Renal pelvis (tissue), 1 donor: ENCODE measurements at regions not wholly inside any gene's neighbourhood (a gene's known extent, or its start where the extent isn't known, plus 50 kb on each side); places are given as distances from the start of the nearest gene placed in this dataset.
"Not testable (repeated sequence)": the region's sequence is repeated elsewhere in the genome, so short reads cannot be mapped to it uniquely, and the experiment has no call there.

ENCODE experiments used
- DNase-seq: peaks from one replicate; pipeline ENCODE4 v3.0.0-alpha.2; 2013

DNA sequence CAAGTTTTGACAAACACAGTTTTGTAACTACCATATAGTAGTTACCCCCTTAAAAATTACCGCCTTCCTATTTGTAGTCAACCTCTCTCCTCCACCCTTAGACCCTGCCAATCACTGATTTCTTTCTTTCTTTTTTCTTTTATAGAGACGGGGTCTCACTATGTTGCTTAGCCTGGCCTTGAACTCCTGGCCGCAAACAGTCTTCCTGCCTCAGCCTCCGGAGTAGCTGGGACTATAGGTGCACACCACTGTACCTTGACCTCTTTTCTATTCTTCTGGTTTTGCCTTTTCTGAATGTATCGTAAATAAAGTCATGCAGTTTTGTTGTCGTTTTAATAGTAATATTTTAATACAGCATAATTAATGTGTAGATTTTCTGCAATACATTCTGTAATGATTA lies 460.3 kb downstream of the EPM2A start:
- no peak for DNase-seq

DNA sequence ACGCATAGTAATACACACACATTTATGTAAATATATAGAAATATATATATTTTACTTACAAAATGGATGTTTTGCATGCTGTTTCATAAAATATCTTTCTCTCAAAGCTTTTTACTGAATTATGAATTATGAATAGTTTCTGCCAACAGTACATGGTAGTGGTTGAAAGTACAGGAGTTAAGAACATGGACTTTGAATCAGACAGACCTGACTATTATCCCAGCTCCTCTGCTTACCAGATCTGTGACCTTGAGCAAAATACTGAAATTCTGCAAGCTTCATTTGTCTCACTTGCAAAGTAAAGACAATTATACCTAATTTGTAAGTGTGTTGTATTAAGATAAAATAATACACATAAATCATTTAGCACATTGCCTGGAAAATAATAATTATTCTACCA lies 459.5 kb downstream of the EPM2A start:
- DNase-seq = no peak

DNA sequence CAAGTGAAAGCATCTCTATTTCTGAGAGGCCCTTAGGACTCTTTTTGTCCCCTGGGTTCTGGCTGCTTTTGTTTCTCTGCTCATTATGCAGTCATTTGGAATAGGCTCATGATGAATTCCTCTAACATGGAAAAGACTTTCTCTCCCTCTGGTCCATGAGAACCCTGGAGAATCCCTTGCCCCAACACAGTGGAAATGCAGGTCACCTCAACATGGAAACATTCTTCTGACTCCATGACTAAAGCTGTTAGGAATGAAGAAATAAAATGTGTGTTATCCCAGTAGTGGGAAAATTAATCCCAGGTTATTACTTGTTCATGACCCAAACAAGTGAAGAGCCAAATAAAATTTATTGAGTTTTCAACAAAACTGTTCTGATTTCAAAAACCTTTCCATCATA lies 458.6 kb downstream of the EPM2A start:
- no peak for DNase-seq

DNA sequence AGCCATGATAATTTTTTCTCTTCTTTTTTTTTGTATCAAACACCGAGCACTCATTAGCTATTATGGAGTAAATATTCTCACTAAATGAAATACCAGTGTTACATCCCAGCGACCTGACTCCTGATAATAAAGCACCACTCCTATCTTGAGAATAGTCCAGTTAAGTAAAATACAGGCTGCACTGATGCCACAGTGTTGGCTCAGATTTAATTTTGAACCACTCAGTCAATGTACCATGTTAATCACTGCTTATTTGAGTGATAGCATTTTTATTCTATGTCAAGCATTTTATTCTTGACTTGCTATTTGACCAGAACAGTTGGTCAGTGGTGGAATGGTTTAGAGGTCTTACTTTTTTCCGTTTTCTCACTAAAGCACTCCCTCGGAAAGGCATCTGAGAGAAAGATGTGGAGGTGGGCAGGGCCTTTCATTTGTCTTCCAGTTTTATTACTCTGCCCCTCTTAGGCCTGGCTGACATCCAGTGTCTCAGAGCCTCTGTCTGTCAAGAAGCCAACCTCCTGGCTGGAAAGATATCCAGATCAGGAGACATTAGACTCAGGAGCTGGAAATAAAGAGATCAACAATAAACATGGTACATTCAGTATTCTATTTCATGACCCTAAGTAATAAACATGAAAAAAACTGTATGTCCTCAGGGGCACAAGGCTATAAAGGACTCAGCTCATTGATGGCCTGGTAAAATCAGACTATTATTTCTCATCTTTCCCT lies 457.8 kb downstream of the EPM2A start:
- DNase-seq = no peak

DNA sequence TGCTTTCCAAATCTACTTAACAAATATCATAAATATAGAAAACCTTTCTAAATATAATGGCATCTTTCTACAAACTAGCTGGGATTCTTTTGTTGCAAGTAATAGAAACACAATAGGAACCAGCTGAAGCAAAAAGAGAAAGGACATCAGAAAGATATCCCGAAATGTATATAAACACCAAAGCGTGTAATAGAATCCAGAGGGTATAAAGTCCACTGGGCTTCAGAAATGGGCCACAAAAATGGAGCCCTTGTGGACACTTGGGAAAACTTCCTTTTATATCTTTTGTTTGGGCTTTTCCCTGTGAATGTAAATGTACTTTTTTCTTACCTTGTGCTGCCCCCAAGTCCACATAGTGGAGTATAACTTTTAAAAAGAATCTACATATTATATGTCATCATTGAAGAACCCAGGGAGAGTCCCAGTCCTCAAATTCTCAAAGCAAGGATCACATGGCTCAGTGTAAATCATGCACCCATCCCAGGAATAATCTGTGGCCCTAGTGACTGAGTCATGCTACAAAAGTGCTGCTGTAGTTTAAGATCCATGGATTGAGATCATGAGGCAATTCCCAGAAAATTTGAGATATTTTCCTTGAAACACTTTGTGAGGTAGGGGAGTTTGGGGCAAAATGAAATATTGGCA lies 457.0 kb downstream of the EPM2A start:
- DNase-seq = no peak

DNA sequence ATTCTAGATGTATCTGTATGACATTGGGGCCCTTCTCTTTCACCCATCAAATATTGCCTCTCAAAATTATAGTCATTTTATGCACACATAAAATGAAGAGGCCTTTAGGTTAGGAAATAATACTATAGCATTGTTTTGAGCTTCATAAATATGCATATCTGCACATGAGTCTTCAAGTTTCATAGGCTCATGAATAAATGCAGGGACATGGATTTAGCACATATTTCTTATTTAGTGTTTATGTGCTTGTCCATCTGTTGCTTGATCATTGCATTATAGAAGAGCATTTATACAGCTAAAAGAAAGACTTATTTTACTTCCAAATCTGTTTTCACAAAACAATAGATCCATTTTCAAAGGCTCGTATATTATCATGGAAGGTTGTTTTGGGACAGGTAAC lies 455.8 kb downstream of the EPM2A start:
- DNase-seq = no peak

DNA sequence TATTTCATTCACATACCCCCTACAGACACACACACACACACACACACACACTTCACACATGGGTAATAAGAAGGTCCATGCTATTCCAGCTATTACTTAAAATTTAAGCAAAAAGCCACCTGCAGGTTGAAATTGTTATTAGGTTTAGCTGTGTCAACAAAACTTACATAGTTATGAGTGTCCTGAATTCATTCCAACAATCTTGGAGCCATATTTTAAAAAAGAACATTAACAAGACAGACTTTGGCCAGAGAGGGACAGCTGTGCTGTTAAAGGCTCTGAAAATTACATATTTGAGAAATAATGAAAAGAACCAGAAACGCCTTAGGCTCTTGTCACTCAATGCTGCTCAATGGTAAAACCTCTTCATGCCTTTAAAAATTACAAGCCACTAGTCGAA lies 455.3 kb downstream of the EPM2A start:
- no peak for DNase-seq

DNA sequence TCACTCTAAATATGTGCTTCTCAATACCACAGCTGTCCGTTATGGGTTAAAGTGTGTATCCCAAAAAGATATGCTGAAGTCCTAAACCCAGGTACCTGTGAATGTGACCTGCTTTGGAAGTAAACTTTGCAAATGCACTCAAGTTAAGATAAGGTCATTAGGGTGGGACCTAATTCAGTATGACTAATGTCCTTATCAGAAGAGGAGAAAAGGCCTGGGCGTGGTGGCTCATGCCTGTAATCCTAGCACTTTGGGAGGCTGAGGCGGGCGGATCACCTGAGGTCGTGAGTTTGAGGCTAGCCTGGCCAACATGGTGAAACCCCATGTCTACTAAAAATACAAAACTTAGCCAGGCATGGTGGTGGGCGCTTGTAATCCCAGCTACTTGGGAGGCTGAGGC lies 452.1 kb downstream of the EPM2A start:
- not testable (repeated sequence) for DNase-seq

DNA sequence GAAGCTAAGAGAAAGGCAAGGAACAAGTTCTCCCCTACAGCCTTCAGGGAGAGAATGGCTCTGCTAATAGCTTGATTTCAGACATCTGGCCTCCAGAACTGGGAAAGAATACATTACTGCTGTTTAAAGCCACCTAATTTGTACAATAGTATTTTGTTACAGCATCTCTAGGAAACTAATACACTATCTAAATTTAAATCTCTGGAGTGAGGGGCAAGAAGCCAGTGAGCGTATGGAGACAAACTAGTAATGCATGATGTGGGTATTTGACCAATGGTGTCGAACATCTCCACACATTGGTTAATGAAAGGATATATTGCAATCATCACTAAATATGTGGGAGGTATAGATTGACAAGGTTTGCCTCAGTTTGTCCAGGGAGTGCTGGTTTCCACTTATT lies 451.5 kb downstream of the EPM2A start:
- DNase-seq = no peak

DNA sequence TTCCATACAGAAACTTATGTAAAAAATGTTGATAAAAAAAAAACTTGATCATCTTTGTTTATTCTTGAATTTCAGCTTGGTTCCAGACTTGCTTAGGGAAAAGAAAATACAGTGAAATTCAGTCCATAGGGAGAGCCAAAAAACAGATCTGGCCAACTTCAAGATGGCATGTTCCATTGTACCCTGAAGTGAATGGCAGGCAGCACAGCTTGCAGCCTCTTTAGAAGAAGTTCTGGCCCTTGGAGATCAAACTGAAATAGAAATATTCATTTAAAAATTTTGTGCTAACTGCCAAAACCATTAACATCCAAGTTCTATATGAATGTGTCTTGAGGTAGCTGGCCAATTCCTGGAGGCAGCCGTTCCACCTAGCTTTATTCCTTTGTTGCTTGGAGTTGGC lies 448.4 kb downstream of the EPM2A start:
- no peak for DNase-seq

DNA sequence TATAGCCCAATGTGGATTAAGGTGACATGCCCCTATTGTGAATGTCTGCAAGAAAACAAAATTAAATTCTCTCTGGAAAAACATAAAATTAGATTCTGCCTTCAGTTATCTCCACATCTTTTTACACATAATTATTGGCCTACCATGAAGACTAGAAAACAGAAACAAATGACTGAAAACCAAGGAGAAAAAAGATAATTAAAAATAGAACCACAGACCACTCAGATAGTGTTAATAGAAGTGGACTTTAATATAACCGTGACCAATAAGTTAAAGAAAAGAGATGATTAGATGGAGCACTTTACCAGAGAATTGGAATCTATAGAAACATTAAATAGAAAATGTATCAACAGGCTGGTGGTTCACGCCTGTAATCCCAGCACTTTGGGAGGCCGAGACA lies 445.7 kb downstream of the EPM2A start:
- no peak for DNase-seq

DNA sequence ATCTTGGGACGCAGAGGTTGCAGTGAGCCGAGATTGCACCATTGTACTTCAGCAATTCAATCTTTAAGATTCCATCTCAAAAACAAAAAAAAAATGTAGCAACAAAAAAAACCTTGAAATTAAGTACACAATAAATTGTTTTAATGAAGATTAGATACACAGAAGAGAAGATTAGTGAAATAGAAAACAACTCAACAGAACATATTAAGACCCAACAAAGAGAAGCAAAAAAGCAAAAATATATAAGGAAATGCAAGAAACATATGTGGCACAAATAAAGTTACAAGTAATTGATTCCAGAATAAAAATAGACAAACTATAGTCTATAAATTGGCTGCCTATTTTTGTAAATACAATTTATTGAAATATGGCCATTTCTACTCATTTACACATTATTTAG lies 445.2 kb downstream of the EPM2A start:
- no peak for DNase-seq

DNA sequence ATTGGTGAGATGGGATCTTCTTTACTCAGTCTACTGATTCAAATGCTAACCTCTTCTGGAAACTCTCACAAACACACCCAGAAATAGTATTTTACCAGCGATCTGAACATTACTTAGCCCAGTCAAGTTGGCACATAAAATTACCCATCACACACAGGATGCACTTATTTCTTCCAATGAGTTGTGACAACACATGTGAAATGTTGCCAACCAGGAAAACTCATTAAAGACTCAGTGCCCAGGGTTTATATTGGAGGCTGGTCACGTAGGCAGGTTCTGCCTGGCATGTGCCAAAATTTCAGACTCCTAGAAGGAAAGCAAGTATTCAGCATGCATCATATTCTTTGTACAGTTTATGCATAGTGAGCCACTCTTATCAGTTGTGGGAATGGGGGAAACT lies 443.3 kb downstream of the EPM2A start:
- no peak for DNase-seq

DNA sequence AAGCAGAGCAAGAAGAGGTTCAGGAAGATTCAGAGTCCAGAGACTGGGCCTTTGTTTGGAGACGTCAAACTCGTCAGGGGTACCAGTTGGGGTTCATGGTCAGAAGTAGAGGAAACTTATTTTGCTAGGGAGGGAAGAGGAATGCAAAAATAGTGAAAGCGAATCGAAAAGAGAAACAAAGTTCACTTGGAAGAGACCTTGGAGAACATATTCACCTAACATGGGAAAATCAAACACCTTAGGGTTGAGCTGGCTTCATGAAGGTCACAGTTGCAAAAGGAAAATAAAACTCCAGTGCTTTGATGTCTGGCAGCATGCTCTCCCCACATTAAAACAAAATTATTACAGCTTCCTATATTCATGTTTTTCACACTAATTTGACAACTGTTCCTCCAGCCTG lies 440.4 kb downstream of the EPM2A start:
- DNase-seq = no peak

DNA sequence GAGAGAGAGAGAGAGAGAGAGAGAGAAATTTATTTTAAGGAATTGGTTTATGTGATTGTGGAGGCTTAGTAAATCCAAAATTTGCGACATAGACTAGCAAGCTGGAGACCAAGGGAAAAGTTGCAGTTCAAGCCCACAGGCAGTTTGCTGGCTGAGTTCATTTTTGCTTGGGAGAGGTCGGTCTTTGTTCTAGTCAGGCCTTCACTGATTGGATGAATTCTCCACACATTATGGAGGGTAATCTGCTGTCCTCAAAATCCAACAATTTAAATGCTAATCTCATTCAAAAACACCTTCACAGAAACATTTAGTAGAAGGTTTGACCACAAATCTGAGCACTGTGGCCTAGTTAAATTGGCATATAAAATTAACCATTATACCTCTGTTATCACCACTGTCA lies 439.6 kb downstream of the EPM2A start:
- no peak for DNase-seq

DNA sequence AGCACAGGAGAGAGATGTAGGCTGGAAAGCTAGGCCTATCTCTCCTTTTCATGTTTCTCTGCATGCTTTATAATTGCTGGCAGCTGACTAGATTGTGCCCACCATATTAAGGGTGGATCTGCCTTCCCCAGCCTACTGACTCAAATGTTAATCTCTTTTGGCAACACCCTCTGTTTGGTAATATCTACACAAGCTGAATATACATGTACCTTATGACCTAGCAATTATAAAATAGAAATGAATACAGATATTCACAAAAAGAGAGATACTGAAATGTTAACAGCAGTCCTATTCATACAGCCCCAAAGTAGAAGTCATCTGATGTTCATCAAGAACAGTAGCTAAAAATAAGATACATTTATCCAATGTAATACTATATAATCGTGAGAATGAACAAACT lies 429.6 kb downstream of the EPM2A start:
- DNase-seq = no peak

DNA sequence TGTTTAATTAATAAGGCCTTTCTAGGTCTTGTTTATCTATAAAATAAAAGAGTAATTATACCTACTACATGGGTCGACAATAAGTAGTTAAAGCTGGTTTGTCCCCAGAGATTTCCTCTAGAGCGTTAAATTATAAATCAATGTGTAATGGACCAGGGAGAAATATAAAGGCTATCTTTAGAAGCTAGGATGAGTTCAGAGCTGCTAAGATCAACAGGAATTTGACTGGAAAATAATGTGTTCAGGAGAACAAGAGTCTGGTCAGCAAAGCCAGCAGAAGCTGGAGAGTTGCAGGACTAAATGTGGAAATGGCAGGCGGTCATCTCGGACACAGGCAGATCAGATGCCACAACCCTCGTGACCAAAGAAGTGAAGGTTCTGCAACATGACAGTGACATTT lies 428.8 kb downstream of the EPM2A start:
- DNase-seq = no peak

DNA sequence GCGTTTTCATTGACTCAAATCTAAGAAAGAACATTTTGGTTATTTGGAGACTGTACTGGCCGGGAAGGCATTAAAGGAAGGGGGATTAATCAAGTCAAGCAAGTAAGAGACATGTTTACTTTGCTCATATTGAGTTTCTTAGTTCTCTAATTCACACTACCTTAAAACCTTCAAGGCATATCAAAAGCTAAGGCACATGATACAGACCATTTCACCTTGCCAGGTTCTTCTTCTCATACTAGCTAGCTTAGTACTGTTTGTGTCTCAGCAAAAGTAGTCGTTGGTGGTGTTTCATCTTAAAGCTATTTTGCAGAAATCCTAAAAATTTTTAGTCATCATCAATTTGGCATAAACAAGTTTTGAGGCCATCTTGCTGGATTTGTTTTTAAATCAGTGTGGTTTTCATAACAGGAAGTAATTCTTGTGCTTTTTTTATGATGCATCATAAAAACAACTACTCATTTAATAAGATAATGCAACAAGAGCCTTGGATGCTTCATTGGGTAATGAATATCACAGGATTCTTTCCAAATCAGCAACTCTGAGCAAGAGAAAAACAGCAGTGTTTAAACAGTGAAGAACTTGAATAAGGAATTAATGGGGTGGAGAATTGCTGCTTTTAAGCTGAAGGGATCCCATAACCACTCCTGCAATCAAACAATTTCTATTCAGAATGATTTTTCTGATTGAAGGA lies 425.3 kb downstream of the EPM2A start:
- DNase-seq = peak; percentile 44

DNA sequence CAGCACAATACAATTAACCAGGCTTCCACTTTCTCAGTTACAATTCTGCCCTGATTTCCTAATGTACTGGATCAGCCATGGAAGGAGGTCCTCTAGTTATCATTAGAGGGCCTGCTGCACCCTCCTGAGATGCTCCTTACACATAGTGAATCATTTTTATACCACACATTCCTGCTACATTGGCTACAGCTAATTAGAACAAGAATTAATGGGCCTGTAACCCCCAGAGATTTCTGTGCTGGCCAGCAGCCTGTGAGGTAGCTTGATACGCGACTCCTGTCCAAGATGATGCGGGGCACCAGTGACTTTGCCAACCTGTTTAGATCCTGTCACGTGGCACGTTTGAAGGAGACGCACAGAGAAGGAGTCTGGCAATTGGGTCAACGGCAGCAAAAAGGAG lies 422.8 kb downstream of the EPM2A start:
- DNase-seq = no peak

DNA sequence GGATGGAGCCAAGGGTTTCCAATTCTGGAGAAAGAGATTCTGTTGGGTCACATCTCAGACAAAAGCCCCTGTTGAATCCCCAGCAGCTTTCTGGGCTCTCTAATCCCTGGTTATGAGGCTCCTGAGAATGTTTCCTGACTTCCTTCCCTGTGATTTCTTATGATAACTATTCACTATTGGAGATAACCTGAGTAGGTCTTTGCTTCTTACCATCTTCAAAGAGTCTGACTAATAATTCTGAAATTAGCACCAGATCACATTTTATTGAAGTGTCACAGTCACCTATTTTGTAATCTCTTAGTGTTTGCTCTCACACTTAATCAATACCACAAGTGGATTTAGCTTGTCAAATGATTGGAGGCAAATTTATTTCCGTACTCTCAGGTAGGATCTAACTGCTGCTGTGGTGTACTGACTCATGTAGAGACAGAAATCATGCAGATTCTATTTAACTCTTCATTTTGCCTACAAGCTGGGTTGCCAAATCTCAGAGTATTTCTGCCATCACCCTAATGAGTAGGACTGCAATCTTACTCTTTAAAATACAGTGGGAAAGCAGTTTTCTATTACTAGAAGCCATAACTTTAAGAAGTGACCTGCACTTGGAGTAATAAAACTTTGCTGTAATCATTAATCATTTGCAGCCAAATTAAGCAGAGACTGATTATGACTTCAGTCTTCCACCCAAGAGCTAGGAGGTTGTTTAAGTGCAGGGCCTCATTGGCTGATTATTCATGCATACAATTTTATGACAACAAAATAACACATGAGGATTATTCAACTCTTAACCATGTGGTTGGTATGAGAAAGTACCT lies 422.1 kb downstream of the EPM2A start:
- DNase-seq = no peak

DNA sequence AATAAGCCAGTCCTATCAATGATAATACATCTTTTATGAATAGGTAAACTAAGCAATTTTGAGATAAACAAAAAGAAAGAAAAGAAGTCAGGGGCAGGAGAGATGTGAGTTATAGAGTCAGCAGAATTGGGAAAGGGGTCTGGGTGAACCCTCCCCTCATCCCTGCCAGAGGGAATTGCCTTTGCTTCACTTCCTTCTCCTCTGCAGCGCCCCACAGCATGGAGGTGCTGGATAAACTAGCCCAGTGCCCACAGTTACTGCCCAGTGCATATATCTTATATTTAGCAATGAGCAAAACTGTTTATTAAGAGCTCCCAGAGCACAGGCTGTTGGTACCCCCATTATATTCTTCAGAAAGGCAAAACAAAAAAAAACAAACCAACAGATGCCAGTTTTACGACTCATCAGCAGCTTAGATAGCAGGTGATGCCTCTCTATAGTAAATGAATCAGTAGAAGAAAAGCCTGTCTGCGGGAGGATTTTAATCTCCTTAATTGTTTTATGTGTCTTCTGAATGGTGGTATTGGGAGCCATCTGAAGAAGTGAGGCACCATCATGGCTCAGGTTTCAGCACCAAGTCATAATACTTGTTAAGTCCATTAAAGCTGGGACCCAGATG lies 419.2 kb downstream of the EPM2A start:
- DNase-seq = no peak

DNA sequence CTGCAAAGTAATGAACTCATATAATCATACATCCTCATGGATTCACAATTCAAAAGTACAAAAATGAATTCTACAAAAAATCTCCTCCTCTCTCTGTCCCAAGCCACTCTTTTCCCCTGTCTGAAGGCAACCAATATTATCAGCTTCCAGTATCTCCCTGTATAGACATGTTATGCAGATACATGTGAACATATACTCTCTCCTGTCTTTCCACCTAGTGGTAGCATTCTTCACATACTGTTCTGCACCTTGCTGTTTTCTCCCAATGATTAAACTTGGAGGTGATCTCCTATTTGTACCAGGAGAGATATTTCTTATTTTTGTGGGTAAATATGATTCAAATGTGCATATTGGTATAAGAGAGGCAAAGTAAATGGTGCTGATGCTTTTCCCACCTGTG lies 416.4 kb downstream of the EPM2A start:
- no peak for DNase-seq
